ENCODE measurements at regions not wholly inside any gene's neighbourhood (a gene's known extent, or its start where the extent isn't known, plus 50 kb on each side); places are given as distances from the start of the nearest gene placed in this dataset.
"Not testable (repeated sequence)": the region's sequence is repeated elsewhere in the genome, so short reads cannot be mapped to it uniquely, and the experiment has no call there.

GRCh38 chr3:177460047-177460446, 262.8 kb upstream of the TBL1XR1 start:
- no peaks in the 10 kb centered on the region for H3K36me3 ChIP-seq (ENCODE audit: control insufficient read depth, insufficient read depth, low read length)
- H3K9ac ChIP-seq (ENCODE audit: low read length) = no peak overlapping the region
- H3K4me3 ChIP-seq (ENCODE audit: low read depth, low read length) = no peak overlapping the region
- no peaks in the 10 kb centered on the region for H3K27me3 ChIP-seq (ENCODE audit: control insufficient read depth, insufficient read depth, low read length)
- no peak overlapping the region for H3K27ac ChIP-seq (ENCODE audit: low read depth, low read length)
- peaks cover 18% of the 10 kb centered on the region for H3K4me1 ChIP-seq (ENCODE audit: control insufficient read depth, insufficient read depth, low read length)
- H3K9me3 ChIP-seq (ENCODE audit: control insufficient read depth, insufficient read depth, low read depth, low read length) = peaks cover 11% of the 10 kb centered on the region

GRCh38 chr3:177461765-177462164, 264.5 kb upstream of the TBL1XR1 start:
- Histone ChIP-seq H3K9ac (ENCODE audit: low read length) (no peak overlapping the region), H3K4me1 (ENCODE audit: control insufficient read depth, insufficient read depth, low read length) (peaks cover 18% of the 10 kb centered on the region), H3K9me3 (ENCODE audit: control insufficient read depth, insufficient read depth, low read depth, low read length) (peaks cover 11% of the 10 kb centered on the region), H3K27ac (ENCODE audit: low read depth, low read length) (no peak overlapping the region), H3K36me3 (ENCODE audit: control insufficient read depth, insufficient read depth, low read length) (no peaks in the 10 kb centered on the region), H3K27me3 (ENCODE audit: control insufficient read depth, insufficient read depth, low read length) (no peaks in the 10 kb centered on the region), H3K4me3 (ENCODE audit: low read depth, low read length) (no peak overlapping the region)

- H3K27ac ChIP-seq (ENCODE audit: low read depth, low read length); H3K4me3 ChIP-seq (ENCODE audit: low read depth, low read length); H3K36me3 ChIP-seq (ENCODE audit: control insufficient read depth, insufficient read depth, low read length); H3K9me3 ChIP-seq (ENCODE audit: control insufficient read depth, insufficient read depth, low read depth, low read length); H3K27me3 ChIP-seq (ENCODE audit: control insufficient read depth, insufficient read depth, low read length); H3K9ac ChIP-seq (ENCODE audit: low read length): not testable (repeated sequence)
- H3K4me1 ChIP-seq (ENCODE audit: control insufficient read depth, insufficient read depth, low read length) = peaks cover 18% of the 10 kb centered on the region
Observed at GRCh38 chr3:177463341-177463740, 266.1 kb upstream of the TBL1XR1 start.

GRCh38 chr3:177463863-177464262, 266.6 kb upstream of the TBL1XR1 start:
- peaks cover 18% of the 10 kb centered on the region for H3K4me1 ChIP-seq (ENCODE audit: control insufficient read depth, insufficient read depth, low read length)
- no peak overlapping the region for H3K9ac ChIP-seq (ENCODE audit: low read length)
- H3K36me3 ChIP-seq (ENCODE audit: control insufficient read depth, insufficient read depth, low read length) = no peaks in the 10 kb centered on the region
- no peaks in the 10 kb centered on the region for H3K27me3 ChIP-seq (ENCODE audit: control insufficient read depth, insufficient read depth, low read length)
- H3K4me3 ChIP-seq (ENCODE audit: low read depth, low read length) = no peak overlapping the region
- no peaks in the 10 kb centered on the region for H3K9me3 ChIP-seq (ENCODE audit: control insufficient read depth, insufficient read depth, low read depth, low read length)
- H3K27ac ChIP-seq (ENCODE audit: low read depth, low read length) = no peak overlapping the region

- Histone ChIP-seq H3K27me3 (ENCODE audit: control insufficient read depth, insufficient read depth, low read length) (no peaks in the 10 kb centered on the region), H3K4me3 (ENCODE audit: low read depth, low read length) (no peak overlapping the region), H3K27ac (ENCODE audit: low read depth, low read length) (no peak overlapping the region), H3K4me1 (ENCODE audit: control insufficient read depth, insufficient read depth, low read length) (peaks cover 17% of the 10 kb centered on the region), H3K9ac (ENCODE audit: low read length) (no peak overlapping the region), H3K36me3 (ENCODE audit: control insufficient read depth, insufficient read depth, low read length) (no peaks in the 10 kb centered on the region), H3K9me3 (ENCODE audit: control insufficient read depth, insufficient read depth, low read depth, low read length) (no peaks in the 10 kb centered on the region)
Observed at GRCh38 chr3:177464392-177465256, 267.3 kb upstream of the TBL1XR1 start.

- Histone ChIP-seq H3K36me3 (ENCODE audit: control insufficient read depth, insufficient read depth, low read length) (no peaks in the 10 kb centered on the region), H3K27ac (ENCODE audit: low read depth, low read length) (no peak overlapping the region), H3K9ac (ENCODE audit: low read length) (no peak overlapping the region), H3K4me3 (ENCODE audit: low read depth, low read length) (no peak overlapping the region), H3K9me3 (ENCODE audit: control insufficient read depth, insufficient read depth, low read depth, low read length) (no peaks in the 10 kb centered on the region), H3K4me1 (ENCODE audit: control insufficient read depth, insufficient read depth, low read length) (peaks cover 11% of the 10 kb centered on the region; the same call in 1 of the 2 replicates), H3K27me3 (ENCODE audit: control insufficient read depth, insufficient read depth, low read length) (no peaks in the 10 kb centered on the region)
Observed at GRCh38 chr3:177465257-177465642, 268.0 kb upstream of the TBL1XR1 start.

- Histone ChIP-seq H3K4me1 (ENCODE audit: control insufficient read depth, insufficient read depth, low read length) (peaks cover 7% of the 10 kb centered on the region; the same call in 1 of the 2 replicates), H3K4me3 (ENCODE audit: low read depth, low read length) (no peak overlapping the region), H3K27me3 (ENCODE audit: control insufficient read depth, insufficient read depth, low read length) (no peaks in the 10 kb centered on the region), H3K36me3 (ENCODE audit: control insufficient read depth, insufficient read depth, low read length) (no peaks in the 10 kb centered on the region), H3K27ac (ENCODE audit: low read depth, low read length) (no peak overlapping the region), H3K9ac (ENCODE audit: low read length) (no peak overlapping the region), H3K9me3 (ENCODE audit: control insufficient read depth, insufficient read depth, low read depth, low read length) (no peaks in the 10 kb centered on the region)
Observed at GRCh38 chr3:177466074-177466473, 268.8 kb upstream of the TBL1XR1 start.

- H3K27ac ChIP-seq (ENCODE audit: low read depth, low read length); H3K27me3 ChIP-seq (ENCODE audit: control insufficient read depth, insufficient read depth, low read length); H3K36me3 ChIP-seq (ENCODE audit: control insufficient read depth, insufficient read depth, low read length); H3K4me1 ChIP-seq (ENCODE audit: control insufficient read depth, insufficient read depth, low read length); H3K9me3 ChIP-seq (ENCODE audit: control insufficient read depth, insufficient read depth, low read depth, low read length); H3K4me3 ChIP-seq (ENCODE audit: low read depth, low read length); H3K9ac ChIP-seq (ENCODE audit: low read length): not testable (repeated sequence)
Observed at GRCh38 chr3:177466622-177467021, 269.3 kb upstream of the TBL1XR1 start.

- Histone ChIP-seq H3K9ac (ENCODE audit: low read length) (no peak overlapping the region), H3K4me3 (ENCODE audit: low read depth, low read length) (no peak overlapping the region), H3K27me3 (ENCODE audit: control insufficient read depth, insufficient read depth, low read length) (no peaks in the 10 kb centered on the region), H3K36me3 (ENCODE audit: control insufficient read depth, insufficient read depth, low read length) (no peaks in the 10 kb centered on the region), H3K9me3 (ENCODE audit: control insufficient read depth, insufficient read depth, low read depth, low read length) (no peaks in the 10 kb centered on the region), H3K4me1 (ENCODE audit: control insufficient read depth, insufficient read depth, low read length) (peaks cover 7% of the 10 kb centered on the region; the same call in 1 of the 2 replicates), H3K27ac (ENCODE audit: low read depth, low read length) (no peak overlapping the region)
Observed at GRCh38 chr3:177467247-177467985, 270.1 kb upstream of the TBL1XR1 start.

- no peaks in the 10 kb centered on the region for H3K27me3 ChIP-seq (ENCODE audit: control insufficient read depth, insufficient read depth, low read length)
- no peak overlapping the region for H3K27ac ChIP-seq (ENCODE audit: low read depth, low read length)
- no peak overlapping the region for H3K9ac ChIP-seq (ENCODE audit: low read length)
- H3K36me3 ChIP-seq (ENCODE audit: control insufficient read depth, insufficient read depth, low read length) = no peaks in the 10 kb centered on the region
- no peak overlapping the region for H3K4me3 ChIP-seq (ENCODE audit: low read depth, low read length)
- peaks cover 11% of the 10 kb centered on the region; the same call in 1 of the 2 replicates for H3K4me1 ChIP-seq (ENCODE audit: control insufficient read depth, insufficient read depth, low read length)
- H3K9me3 ChIP-seq (ENCODE audit: control insufficient read depth, insufficient read depth, low read depth, low read length) = no peaks in the 10 kb centered on the region
Observed at GRCh38 chr3:177468331-177468730, 271.0 kb upstream of the TBL1XR1 start.

- Histone ChIP-seq H3K4me1 (ENCODE audit: control insufficient read depth, insufficient read depth, low read length) (peaks cover 10% of the 10 kb centered on the region; the same call in 1 of the 2 replicates), H3K4me3 (ENCODE audit: low read depth, low read length) (no peak overlapping the region), H3K27me3 (ENCODE audit: control insufficient read depth, insufficient read depth, low read length) (no peaks in the 10 kb centered on the region), H3K9me3 (ENCODE audit: control insufficient read depth, insufficient read depth, low read depth, low read length) (no peaks in the 10 kb centered on the region), H3K27ac (ENCODE audit: low read depth, low read length) (no peak overlapping the region), H3K36me3 (ENCODE audit: control insufficient read depth, insufficient read depth, low read length) (no peaks in the 10 kb centered on the region), H3K9ac (ENCODE audit: low read length) (no peak overlapping the region)
Observed at GRCh38 chr3:177468816-177469215, 271.5 kb upstream of the TBL1XR1 start.

All from HUES6 (cell line).